Endothelial cell of umbilical vein (primary cell): ENCODE measurements at regions not wholly inside any gene's neighbourhood (a gene's known extent, or its start where the extent isn't known, plus 50 kb on each side); places are given as distances from the start of the nearest gene placed in this dataset.

Source experiments
- CTCF ChIP-seq, 2 donors: IDR thresholded peaks; 1 replicate in 1 of 2; 2 replicates in 1 of 2; pipeline ENCODE4 v1.5.1; 2011; ENCODE audit warnings: low read length in 2 of 2, mild to moderate bottlenecking in 2 of 2, moderate library complexity in 2 of 2, control low read depth in 1 of 2, inconsistent platforms in 1 of 2, low read depth in 1 of 2; ENCODE audit not compliant: insufficient read depth in 1 of 2; ENCODE audit errors: extremely low read depth in 1 of 2
- EZH2 ChIP-seq: IDR thresholded peaks from 2 replicates; pipeline ENCODE4 v1.6.1; 2012; ENCODE audit warnings: borderline replicate concordance, low read depth, mild to moderate bottlenecking, moderate library complexity, low read length, inconsistent platforms; ENCODE audit not compliant: severe bottlenecking
- MYC ChIP-seq: IDR thresholded peaks from one replicate; pipeline ENCODE4 v1.6.1; 2011; ENCODE audit warnings: mild to moderate bottlenecking, low read depth, low read length
- POLR2A ChIP-seq: IDR thresholded peaks from 2 replicates; pipeline ENCODE4 v1.6.1; 2012; ENCODE audit warnings: low read depth, mild to moderate bottlenecking, control low read depth, low read length

GRCh38 chr3:168951368-168951767, 712.1 kb downstream of the MECOM start:
- TF ChIP-seq EZH2 = no peak
- no peak for TF ChIP-seq CTCF (IDR thresholded peaks at IDR 0.05; ENCODE audit: extremely low read depth in 1 of 2, insufficient read depth in 1 of 2, low read depth in 1 of 2, low read length in 2 of 2)
- TF ChIP-seq POLR2A = no peak
- TF ChIP-seq MYC = no peak
